GM23338 (cell line): ENCODE measurements at regions not wholly inside any gene's neighbourhood (a gene's known extent, or its start where the extent isn't known, plus 50 kb on each side); places are given as distances from the start of the nearest gene placed in this dataset.

Experiments used
- ATAC-seq: fragments of 200-7000 bp; cut with Tn5 transposase; 3 replicates; pipeline ENCODE4 v1.9.1; 2020
- DNase-seq: peaks from one replicate; pipeline ENCODE4 v3.0.0-alpha.2; 2015; ENCODE audit warnings: low spot score
- H2AFZ ChIP-seq: fragments of 200-600 bp; sonication (generic); 2 replicates; pipeline ENCODE4 v1.8.0; 2016; ENCODE audit warnings: antibody characterized with exemption, mild to moderate bottlenecking, moderate library complexity
- H3F3A ChIP-seq: fragments of 200-600 bp; sonication (generic); replicated peaks from 2 replicates; pipeline ENCODE4 v1.8.0; 2017; ENCODE audit warnings: antibody characterized with exemption, mixed run types, low read depth
- H3K27ac ChIP-seq: fragments of 200-600 bp; sonication (generic); 2 replicates; pipeline ENCODE4 v1.6.1; 2016; ENCODE audit warnings: low read depth
- H3K27me3 ChIP-seq: fragments of 200-600 bp; sonication (generic); 2 replicates; pipeline ENCODE4 v1.8.0; 2016; ENCODE audit warnings: mild to moderate bottlenecking, mixed run types, moderate library complexity; ENCODE audit not compliant: insufficient read depth
- H3K36me3 ChIP-seq: fragments of 200-600 bp; sonication (generic); 2 replicates; pipeline ENCODE4 v1.8.0; 2016; ENCODE audit warnings: mild to moderate bottlenecking; ENCODE audit not compliant: insufficient read depth
- H3K4me1 ChIP-seq: fragments of 200-600 bp; sonication (generic); 2 replicates; pipeline ENCODE4 v1.8.0; 2016; ENCODE audit warnings: mild to moderate bottlenecking, moderate library complexity; ENCODE audit not compliant: insufficient read depth
- H3K4me2 ChIP-seq: fragments of 200-600 bp; sonication (generic); 2 replicates; pipeline ENCODE4 v1.7.1; 2017; ENCODE audit warnings: mixed run types
- H3K4me3 ChIP-seq: fragments of 200-600 bp; sonication (generic); 2 replicates; pipeline ENCODE4 v1.6.1; 2016; ENCODE audit warnings: mixed run types
- H3K79me2 ChIP-seq: fragments of 200-600 bp; sonication (generic); replicated peaks from 2 replicates; pipeline ENCODE4 v1.8.0; 2017; ENCODE audit warnings: mild to moderate bottlenecking; ENCODE audit not compliant: insufficient read depth
- H3K9me2 ChIP-seq: fragments of 200-600 bp; sonication (generic); 2 replicates; pipeline ENCODE4 v1.8.0; 2017; ENCODE audit not compliant: insufficient read depth
- H4K20me1 ChIP-seq: fragments of 200-600 bp; sonication (generic); replicated peaks from 2 replicates; pipeline ENCODE4 v1.8.0; 2017; ENCODE audit warnings: mild to moderate bottlenecking; ENCODE audit not compliant: insufficient read depth
- H3K27ac Mint-ChIP-seq: 2 replicates; pipeline ENCODE4 v1.8.0; 2020; ENCODE audit warnings: inconsistent platforms, mild to moderate bottlenecking, moderate library complexity, mixed read lengths
- H3K27me3 Mint-ChIP-seq: 3 replicates; pipeline ENCODE4 v1.8.0; 2022; ENCODE audit warnings: low read depth, mild to moderate bottlenecking, moderate library complexity, mixed read lengths, inconsistent platforms; ENCODE audit not compliant: insufficient read depth, poor library complexity
- H3K36me3 Mint-ChIP-seq: 3 replicates; pipeline ENCODE4 v1.8.0; 2021; ENCODE audit warnings: low read depth, mild to moderate bottlenecking, inconsistent platforms, moderate library complexity, mixed read lengths
- H3K4me1 Mint-ChIP-seq: 3 replicates; pipeline ENCODE4 v1.8.0; 2020; ENCODE audit warnings: mild to moderate bottlenecking, inconsistent platforms, mixed read lengths
- H3K4me3 Mint-ChIP-seq: 3 replicates; pipeline ENCODE4 v1.8.0; 2021; ENCODE audit warnings: moderate library complexity, mild to moderate bottlenecking, inconsistent platforms, mixed read lengths
- H3K9me3 Mint-ChIP-seq: 3 replicates; pipeline ENCODE4 v1.8.0; 2020; ENCODE audit warnings: moderate library complexity, mild to moderate bottlenecking, inconsistent platforms, mixed read lengths
- CTCF ChIP-seq, 2 experiments: fragments of 200-600 bp in 1 of 2; sonication (generic) in 1 of 2; conservative IDR thresholded peaks; 2 replicates each; pipeline versions ENCODE4 v1.5.1 to v1.6.1; 2016 to 2017; ENCODE audit warnings: antibody characterized with exemption in 2 of 2, low read depth in 2 of 2, mild to moderate bottlenecking in 2 of 2, moderate library complexity in 1 of 2
- EZH2 ChIP-seq: fragments of 200-600 bp; sonication (generic); IDR thresholded peaks from one replicate; pipeline ENCODE4 v1.8.0; 2017; ENCODE audit warnings: antibody characterized with exemption, mild to moderate bottlenecking, low read depth; ENCODE audit not compliant: unreplicated experiment
- JUNB ChIP-seq: IDR thresholded peaks from one replicate; pipeline ENCODE4 v1.6.1; 2016; ENCODE audit warnings: antibody characterized with exemption; ENCODE audit not compliant: unreplicated experiment
- NANOG ChIP-seq: IDR thresholded peaks from 2 replicates; pipeline ENCODE4 v1.6.1; 2016; ENCODE audit warnings: antibody characterized with exemption, borderline replicate concordance
- POLR2AphosphoS5 ChIP-seq: IDR thresholded peaks from 2 replicates; pipeline ENCODE4 v1.6.1; 2016; ENCODE audit warnings: antibody characterized with exemption, low read depth
- ZNF114 ChIP-seq: fragments of 250-450 bp; sonication (Bioruptor Pico); IDR thresholded peaks from 2 replicates; pipeline ENCODE4 v1.5.0; 2020; ENCODE audit warnings: mild to moderate bottlenecking, moderate library complexity
- ZNF331 ChIP-seq: fragments of 250-450 bp; sonication (Bioruptor Pico); IDR thresholded peaks from 2 replicates; pipeline ENCODE4 v1.5.0; 2020; ENCODE audit warnings: low read depth, mild to moderate bottlenecking, moderate library complexity
- TF ChIP-seq, protein P1 (sequence below): fragments of 250-450 bp; sonication (Bioruptor Pico); IDR thresholded peaks from 2 replicates; pipeline ENCODE4 v1.5.0; 2020; ENCODE audit warnings: mild to moderate bottlenecking, moderate library complexity

DNA sequence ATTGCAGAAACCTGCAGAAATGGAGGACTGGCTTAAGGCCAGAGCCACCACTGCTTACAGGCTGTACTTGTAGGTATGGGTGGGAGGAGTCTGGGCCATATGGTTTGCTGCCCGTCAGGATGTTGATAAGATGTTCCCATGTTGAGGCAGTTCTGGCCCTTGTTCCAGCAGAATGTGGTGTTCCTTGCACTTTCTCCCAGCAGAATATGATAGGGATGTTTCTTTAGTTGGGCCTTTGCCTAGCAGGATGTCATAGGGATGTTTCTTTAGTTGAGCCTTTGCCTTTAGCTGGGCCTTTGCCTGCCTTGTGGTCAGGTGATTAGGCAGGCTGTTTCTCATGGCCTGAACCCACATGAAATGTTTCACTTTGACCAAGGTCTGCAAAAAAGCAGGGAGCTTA lies 139.1 kb upstream of the PAQR3 start:
- no peak overlapping the region for H3K27ac ChIP-seq
- no peaks in the 10 kb centered on the region for H3K27me3 Mint-ChIP-seq
- no peak overlapping the region for H3K4me2 ChIP-seq
- H3K36me3 ChIP-seq = no peaks in the 10 kb centered on the region
- H3K36me3 Mint-ChIP-seq = peaks cover 3% of the 10 kb centered on the region; the same call in 1 of the 3 replicates
- no peak for ATAC-seq
- peaks cover 11% of the 10 kb centered on the region for H3K9me3 Mint-ChIP-seq
- peaks cover 6% of the 10 kb centered on the region for H3K4me1 Mint-ChIP-seq
- no peaks in the 10 kb centered on the region for H4K20me1 ChIP-seq
- H2AFZ ChIP-seq = no peak overlapping the region
- H3K9me2 ChIP-seq = no peaks in the 10 kb centered on the region
- H3K4me3 Mint-ChIP-seq = no peak overlapping the region
- TF ChIP-seq POLR2AphosphoS5 (no peak), CTCF (conservative IDR thresholded peaks at IDR 0.05; ENCODE audit: low read depth in 2 of 2) (no peak), ZNF114 (CRISPR knock-in tag) (no peak), ZNF331 (CRISPR knock-in tag) (no peak), JUNB (no peak), EZH2 (no peak), NANOG (no peak)
- TF ChIP-seq, protein P1, sequence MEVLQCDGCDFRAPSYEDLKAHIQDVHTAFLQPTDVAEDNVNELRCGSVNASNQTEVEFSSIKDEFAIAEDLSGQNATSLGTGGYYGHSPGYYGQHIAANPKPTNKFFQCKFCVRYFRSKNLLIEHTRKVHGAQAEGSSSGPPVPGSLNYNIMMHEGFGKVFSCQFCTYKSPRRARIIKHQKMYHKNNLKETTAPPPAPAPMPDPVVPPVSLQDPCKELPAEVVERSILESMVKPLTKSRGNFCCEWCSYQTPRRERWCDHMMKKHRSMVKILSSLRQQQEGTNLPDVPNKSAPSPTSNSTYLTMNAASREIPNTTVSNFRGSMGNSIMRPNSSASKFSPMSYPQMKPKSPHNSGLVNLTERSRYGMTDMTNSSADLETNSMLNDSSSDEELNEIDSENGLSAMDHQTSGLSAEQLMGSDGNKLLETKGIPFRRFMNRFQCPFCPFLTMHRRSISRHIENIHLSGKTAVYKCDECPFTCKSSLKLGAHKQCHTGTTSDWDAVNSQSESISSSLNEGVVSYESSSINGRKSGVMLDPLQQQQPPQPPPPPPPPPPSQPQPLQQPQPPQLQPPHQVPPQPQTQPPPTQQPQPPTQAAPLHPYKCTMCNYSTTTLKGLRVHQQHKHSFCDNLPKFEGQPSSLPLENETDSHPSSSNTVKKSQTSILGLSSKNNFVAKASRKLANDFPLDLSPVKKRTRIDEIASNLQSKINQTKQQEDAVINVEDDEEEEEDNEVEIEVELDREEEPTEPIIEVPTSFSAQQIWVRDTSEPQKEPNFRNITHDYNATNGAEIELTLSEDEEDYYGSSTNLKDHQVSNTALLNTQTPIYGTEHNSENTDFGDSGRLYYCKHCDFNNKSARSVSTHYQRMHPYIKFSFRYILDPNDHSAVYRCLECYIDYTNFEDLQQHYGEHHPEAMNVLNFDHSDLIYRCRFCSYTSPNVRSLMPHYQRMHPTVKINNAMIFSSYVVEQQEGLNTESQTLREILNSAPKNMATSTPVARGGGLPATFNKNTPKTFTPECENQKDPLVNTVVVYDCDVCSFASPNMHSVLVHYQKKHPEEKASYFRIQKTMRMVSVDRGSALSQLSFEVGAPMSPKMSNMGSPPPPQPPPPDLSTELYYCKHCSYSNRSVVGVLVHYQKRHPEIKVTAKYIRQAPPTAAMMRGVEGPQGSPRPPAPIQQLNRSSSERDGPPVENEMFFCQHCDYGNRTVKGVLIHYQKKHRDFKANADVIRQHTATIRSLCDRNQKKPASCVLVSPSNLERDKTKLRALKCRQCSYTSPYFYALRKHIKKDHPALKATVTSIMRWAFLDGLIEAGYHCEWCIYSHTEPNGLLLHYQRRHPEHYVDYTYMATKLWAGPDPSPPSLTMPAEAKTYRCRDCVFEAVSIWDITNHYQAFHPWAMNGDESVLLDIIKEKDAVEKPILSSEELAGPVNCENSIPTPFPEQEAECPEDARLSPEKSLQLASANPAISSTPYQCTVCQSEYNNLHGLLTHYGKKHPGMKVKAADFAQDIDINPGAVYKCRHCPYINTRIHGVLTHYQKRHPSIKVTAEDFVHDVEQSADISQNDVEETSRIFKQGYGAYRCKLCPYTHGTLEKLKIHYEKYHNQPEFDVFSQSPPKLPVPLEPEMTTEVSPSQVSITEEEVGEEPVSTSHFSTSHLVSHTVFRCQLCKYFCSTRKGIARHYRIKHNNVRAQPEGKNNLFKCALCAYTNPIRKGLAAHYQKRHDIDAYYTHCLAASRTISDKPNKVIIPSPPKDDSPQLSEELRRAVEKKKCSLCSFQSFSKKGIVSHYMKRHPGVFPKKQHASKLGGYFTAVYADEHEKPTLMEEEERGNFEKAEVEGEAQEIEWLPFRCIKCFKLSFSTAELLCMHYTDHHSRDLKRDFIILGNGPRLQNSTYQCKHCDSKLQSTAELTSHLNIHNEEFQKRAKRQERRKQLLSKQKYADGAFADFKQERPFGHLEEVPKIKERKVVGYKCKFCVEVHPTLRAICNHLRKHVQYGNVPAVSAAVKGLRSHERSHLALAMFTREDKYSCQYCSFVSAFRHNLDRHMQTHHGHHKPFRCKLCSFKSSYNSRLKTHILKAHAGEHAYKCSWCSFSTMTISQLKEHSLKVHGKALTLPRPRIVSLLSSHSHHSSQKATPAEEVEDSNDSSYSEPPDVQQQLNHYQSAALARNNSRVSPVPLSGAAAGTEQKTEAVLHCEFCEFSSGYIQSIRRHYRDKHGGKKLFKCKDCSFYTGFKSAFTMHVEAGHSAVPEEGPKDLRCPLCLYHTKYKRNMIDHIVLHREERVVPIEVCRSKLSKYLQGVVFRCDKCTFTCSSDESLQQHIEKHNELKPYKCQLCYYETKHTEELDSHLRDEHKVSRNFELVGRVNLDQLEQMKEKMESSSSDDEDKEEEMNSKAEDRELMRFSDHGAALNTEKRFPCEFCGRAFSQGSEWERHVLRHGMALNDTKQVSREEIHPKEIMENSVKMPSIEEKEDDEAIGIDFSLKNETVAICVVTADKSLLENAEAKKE = no peak
- no peaks in the 10 kb centered on the region for H3K27me3 ChIP-seq
- no peak for DNase-seq
- H3K4me1 ChIP-seq = 0 out of 2 replicates have a peak, but pooled peaks cover 4% of the 10 kb centered on the region
- no peaks in the 10 kb centered on the region for H3K79me2 ChIP-seq
- no peak overlapping the region for H3K4me3 ChIP-seq
- no peak overlapping the region for H3K27ac Mint-ChIP-seq
- H3F3A ChIP-seq = no peaks in the 10 kb centered on the region
